Pancreas (tissue), 10 donors: ENCODE measurements at regions not wholly inside any gene's neighbourhood (a gene's known extent, or its start where the extent isn't known, plus 50 kb on each side); places are given as distances from the start of the nearest gene placed in this dataset.

Experiments used
- ATAC-seq, 4 donors: fragments of 200-7000 bp; cut with Tn5 transposase; one replicate each; pipeline versions ENCODE4 v1.8.0 to v1.9.1; 2020; ENCODE audit warnings: mild to moderate bottlenecking in 4 of 4, moderate library complexity in 4 of 4
- DNase-seq, 6 donors: peaks; one replicate each; pipeline ENCODE4 v3.0.0-alpha.2; 2020
- FAIRE-seq: peaks from 2 replicates; lab custom pipeline; 2012; peaks lifted over from hg19 to GRCh38; lab: Jason Lieb, UNC
- H3K27ac ChIP-seq, 4 donors: fragments of 200-600 bp; sonication (generic); 1 replicate in 3 of 4; 2 replicates in 1 of 4; pipeline versions ENCODE4 v1.5.0 to v1.8.0; 2020
- H3K27me3 ChIP-seq, 4 donors: fragments of 200-600 bp; one replicate each; pipeline ENCODE4 v1.8.0; 2021
- H3K36me3 ChIP-seq, 3 donors: fragments of 200-600 bp; sonication (generic) in 1 of 3; one replicate each; pipeline versions ENCODE4 v1.5.0 to v1.8.0; 2020 to 2021
- H3K4me1 ChIP-seq, 3 donors: fragments of 200-600 bp; one replicate each; pipeline ENCODE4 v1.8.0; 2021
- H3K4me3 ChIP-seq, 4 donors: fragments of 200-600 bp; sonication (generic) in 2 of 4; one replicate each; pipeline versions ENCODE4 v1.5.0 to v1.8.0; 2020 to 2021
- H3K9me3 ChIP-seq, 4 donors: fragments of 200-600 bp; one replicate each; pipeline ENCODE4 v1.8.0; 2021
- CTCF ChIP-seq, 4 donors: fragments of 200-600 bp; sonication (generic) in 3 of 4; IDR thresholded peaks; one replicate each; pipeline versions ENCODE4 v1.5.0 to v1.8.0; 2021; ENCODE audit warnings: antibody characterized with exemption in 4 of 4
- WGBS, 2 donors: extraction: QIAGEN DNeasy Blood & Tissue Kit; methylation state at CpG; one replicate each; pipeline ENCODE4 v1.1.7; 2013; 5-methylcytosine and 5-hydroxymethylcytosine counted together
- intact Hi-C, 3 donors: fragments of 100-400 bp; cut with DNase I; formaldehyde crosslinking; loops; one replicate each; pipeline versions ENCODE4 v1.11.1 to v1.14.2; 2022
- donor health status: healthy with polysubstance abuse.
- donor health status: DM: no; HTN: no; CAD: no; lungs with moderate emphysema.
- donor health status: DM: no; HTN: no; CAD: no.
- donor health status: control.
- donor health status: control.
- donor health status: Bipolar disorder and iron deficiency.
- donor health status: DM: yes; HTN: yes; CAD: no.
- donor health status: DM: no; HTN: no; CAD: no.
- donor health status: DM: no; HTN: no; CAD: no.
- donor health status: DM: yes; HTN: yes; CAD: no.

- no peaks in the 10 kb centered on the region for H3K4me1 ChIP-seq
- H3K36me3 ChIP-seq, result no peaks in the 10 kb centered on the region
- no peak overlapping the region for H3K27ac ChIP-seq
- H3K27me3 ChIP-seq, result no peaks in the 10 kb centered on the region
- intact Hi-C loops, result no loop called here
- H3K9me3 ChIP-seq, result no peaks in the 10 kb centered on the region
- ATAC-seq, result no peak
- WGBS, 2 donors, result 55 to 70% methylated on average over 3 of the region's 3 CpGs
- no peak for FAIRE-seq
- no peak overlapping the region for H3K4me3 ChIP-seq
- no peak for TF ChIP-seq CTCF (IDR thresholded peaks at IDR 0.05)
- DNase-seq, result no peak
Observed at GRCh38 chr5:60323596-60323995, 376.4 kb downstream of the DEPDC1B start.

GRCh38 chr5:60312098-60312497 lies 387.9 kb downstream of the DEPDC1B start:
- WGBS, 2 donors, result 79 to 90% methylated on average over 2 of the region's 2 CpGs
- H3K27me3 ChIP-seq, result no peaks in the 10 kb centered on the region
- H3K9me3 ChIP-seq, result no peaks in the 10 kb centered on the region
- ATAC-seq (no peak), FAIRE-seq (no peak), DNase-seq (no peak)
- intact Hi-C loops, result no loop called here
- no peak overlapping the region for H3K27ac ChIP-seq
- H3K36me3 ChIP-seq, result no peaks in the 10 kb centered on the region
- TF ChIP-seq CTCF (IDR thresholded peaks at IDR 0.05), result no peak
- no peak overlapping the region for H3K4me3 ChIP-seq
- no peaks in the 10 kb centered on the region for H3K4me1 ChIP-seq

- TF ChIP-seq CTCF (IDR thresholded peaks at IDR 0.05), result no peak
- Histone ChIP-seq H3K9me3 (no peaks in the 10 kb centered on the region), H3K27ac (no peak overlapping the region), H3K4me1 (no peaks in the 10 kb centered on the region), H3K4me3 (no peak overlapping the region), H3K36me3 (no peaks in the 10 kb centered on the region), H3K27me3 (no peaks in the 10 kb centered on the region)
- intact Hi-C loops, result no loop called here
- DNase-seq (no peak), FAIRE-seq (no peak), ATAC-seq (no peak)
- WGBS, 2 donors, result 87% methylated on average over 2 of the region's 2 CpGs
Observed at GRCh38 chr5:60299944-60300343, 400.0 kb downstream of the DEPDC1B start.

GRCh38 chr5:60297658-60298057 lies 402.3 kb downstream of the DEPDC1B start:
- ATAC-seq, result no peak
- intact Hi-C loops, result no loop called here
- no peak for FAIRE-seq

GRCh38 chr5:60295423-60295822 lies 401.9 kb upstream of the PDE4D start:
- FAIRE-seq (no peak), DNase-seq (peak in 2 of 6 donors; percentile 19 to 46), ATAC-seq (peak; percentile 63 to 92 (median 88))
- no peaks in the 10 kb centered on the region for H3K27me3 ChIP-seq
- H3K27ac ChIP-seq, result no peak overlapping the region
- H3K4me3 ChIP-seq, result no peak overlapping the region
- intact Hi-C loops, result no loop called here
- H3K9me3 ChIP-seq, result no peaks in the 10 kb centered on the region
- H3K36me3 ChIP-seq, result no peaks in the 10 kb centered on the region
- no peaks in the 10 kb centered on the region for H3K4me1 ChIP-seq
- peak in 1 of 4 donors; percentile 23 for TF ChIP-seq CTCF (IDR thresholded peaks at IDR 0.05)
- 2 to 6% methylated on average over 2 of the region's 2 CpGs for WGBS, 2 donors

More at GRCh38 chr5:60297658-60298057, 402.3 kb downstream of the DEPDC1B start:
- no peaks in the 10 kb centered on the region for H3K4me1 ChIP-seq
- no peak overlapping the region for H3K4me3 ChIP-seq
- no peaks in the 10 kb centered on the region for H3K9me3 ChIP-seq
- no peaks in the 10 kb centered on the region for H3K36me3 ChIP-seq
- H3K27ac ChIP-seq, result no peak overlapping the region
- no peak for TF ChIP-seq CTCF (IDR thresholded peaks at IDR 0.05)
- DNase-seq, result no peak
- H3K27me3 ChIP-seq, result no peaks in the 10 kb centered on the region
- WGBS, 2 donors, result 88 to 97% methylated on average over 1 of the region's 1 CpG
